ENCODE measurements at regions not wholly inside any gene's neighbourhood (a gene's known extent, or its start where the extent isn't known, plus 50 kb on each side); places are given as distances from the start of the nearest gene placed in this dataset.

- TF ChIP-seq, protein P1, sequence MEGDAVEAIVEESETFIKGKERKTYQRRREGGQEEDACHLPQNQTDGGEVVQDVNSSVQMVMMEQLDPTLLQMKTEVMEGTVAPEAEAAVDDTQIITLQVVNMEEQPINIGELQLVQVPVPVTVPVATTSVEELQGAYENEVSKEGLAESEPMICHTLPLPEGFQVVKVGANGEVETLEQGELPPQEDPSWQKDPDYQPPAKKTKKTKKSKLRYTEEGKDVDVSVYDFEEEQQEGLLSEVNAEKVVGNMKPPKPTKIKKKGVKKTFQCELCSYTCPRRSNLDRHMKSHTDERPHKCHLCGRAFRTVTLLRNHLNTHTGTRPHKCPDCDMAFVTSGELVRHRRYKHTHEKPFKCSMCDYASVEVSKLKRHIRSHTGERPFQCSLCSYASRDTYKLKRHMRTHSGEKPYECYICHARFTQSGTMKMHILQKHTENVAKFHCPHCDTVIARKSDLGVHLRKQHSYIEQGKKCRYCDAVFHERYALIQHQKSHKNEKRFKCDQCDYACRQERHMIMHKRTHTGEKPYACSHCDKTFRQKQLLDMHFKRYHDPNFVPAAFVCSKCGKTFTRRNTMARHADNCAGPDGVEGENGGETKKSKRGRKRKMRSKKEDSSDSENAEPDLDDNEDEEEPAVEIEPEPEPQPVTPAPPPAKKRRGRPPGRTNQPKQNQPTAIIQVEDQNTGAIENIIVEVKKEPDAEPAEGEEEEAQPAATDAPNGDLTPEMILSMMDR (IDR thresholded peaks at IDR 0.05), result no peak
- DNase-seq, result no peak
- H3K4me1 ChIP-seq, result no peaks in the 10 kb centered on the region
- no peak overlapping the region for H3K4me3 ChIP-seq
- intact Hi-C loops (cut with DNase I; ENCODE audit: low total_unique reads), result no loop called here
- no peak overlapping the region for H3K27ac ChIP-seq
- no peaks in the 10 kb centered on the region for H3K9me3 ChIP-seq
- H3K27me3 ChIP-seq, result no peaks in the 10 kb centered on the region
- H3K36me3 ChIP-seq, result no peaks in the 10 kb centered on the region
Observed at GRCh38 chr3:30085486-30085885, 520.9 kb upstream of the TGFBR2 start.

GRCh38 chr3:30091686-30092085, 514.7 kb upstream of the TGFBR2 start:
- intact Hi-C loops (cut with DNase I; ENCODE audit: low total_unique reads), result no loop called here
- no peaks in the 10 kb centered on the region for H3K36me3 ChIP-seq
- H3K9me3 ChIP-seq, result peaks cover 0 to 4% (median 0%) of the 10 kb centered on the region in 3 donors
- TF ChIP-seq, protein P1 (IDR thresholded peaks at IDR 0.05), result no peak
- H3K27me3 ChIP-seq, result no peaks in the 10 kb centered on the region
- H3K4me1 ChIP-seq, result no peaks in the 10 kb centered on the region
- no peak overlapping the region for H3K4me3 ChIP-seq
- no peak for DNase-seq
- H3K27ac ChIP-seq, result no peak overlapping the region

DNA sequence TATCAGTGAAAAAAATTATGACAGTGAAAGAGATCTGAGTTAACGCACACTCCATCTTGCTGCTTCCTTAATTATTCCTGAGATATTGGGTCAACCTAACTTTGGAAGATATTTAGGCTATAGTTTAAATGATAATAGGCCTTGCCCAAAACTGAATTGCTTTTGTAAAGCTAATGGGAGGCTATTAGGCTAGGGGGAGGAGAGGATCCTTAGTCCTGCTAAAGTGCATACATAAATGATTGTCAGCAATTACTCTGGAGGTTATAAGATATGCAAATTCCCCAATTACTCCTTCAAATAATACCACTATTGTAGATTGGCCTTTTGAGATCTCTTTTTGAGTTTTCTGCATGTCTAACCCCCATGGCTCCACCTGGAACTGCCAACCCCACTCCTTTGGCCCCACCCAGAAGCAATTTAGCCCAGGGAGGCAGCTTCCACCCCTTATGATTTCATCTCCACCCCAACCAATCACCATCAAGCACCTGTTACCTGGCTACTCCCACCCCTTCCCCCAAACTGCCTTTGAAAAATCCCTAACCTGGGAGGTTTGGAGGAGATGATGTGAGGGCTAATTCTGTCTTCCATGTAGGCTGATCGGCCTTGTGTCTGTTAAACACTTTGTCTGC, 509.3 kb upstream of the TGFBR2 start:
- Histone ChIP-seq H3K27ac (no peak overlapping the region), H3K27me3 (no peaks in the 10 kb centered on the region), H3K4me1 (no peaks in the 10 kb centered on the region), H3K4me3 (no peak overlapping the region), H3K36me3 (no peaks in the 10 kb centered on the region), H3K9me3 (peaks cover 0 to 4% (median 0%) of the 10 kb centered on the region in 3 donors)
- intact Hi-C loops (cut with DNase I; ENCODE audit: low total_unique reads), result no loop called here
- no peak for DNase-seq
- TF ChIP-seq, protein P1 (IDR thresholded peaks at IDR 0.05), result no peak

DNA sequence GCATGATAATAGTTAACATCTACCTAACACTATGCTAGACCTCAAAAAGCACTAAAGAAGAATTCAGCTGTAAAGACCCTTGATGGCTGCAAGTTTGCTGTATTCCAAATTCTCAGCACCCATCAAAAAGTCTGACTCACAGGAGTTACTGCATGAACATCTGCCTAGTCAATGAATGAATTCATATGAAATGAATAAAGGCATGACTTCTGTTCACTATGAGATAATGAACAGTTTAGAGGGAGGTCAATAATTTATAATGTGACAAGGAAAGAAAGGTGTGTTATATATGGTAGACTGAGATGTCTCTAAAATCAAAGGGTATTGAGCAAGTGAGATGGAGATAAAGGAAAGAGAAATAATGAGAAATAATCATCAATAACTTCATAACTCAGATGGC, 508.2 kb upstream of the TGFBR2 start:
- Histone ChIP-seq H3K9me3 (peaks cover 0 to 4% (median 0%) of the 10 kb centered on the region in 3 donors), H3K27me3 (no peaks in the 10 kb centered on the region), H3K4me1 (no peaks in the 10 kb centered on the region), H3K27ac (no peak overlapping the region), H3K4me3 (no peak overlapping the region), H3K36me3 (no peaks in the 10 kb centered on the region)
- intact Hi-C loops (cut with DNase I; ENCODE audit: low total_unique reads), result no loop called here
- TF ChIP-seq, protein P1 (IDR thresholded peaks at IDR 0.05), result no peak
- no peak for DNase-seq

GRCh38 chr3:30098653-30099455, 507.5 kb upstream of the TGFBR2 start:
- TF ChIP-seq, protein P1 (IDR thresholded peaks at IDR 0.05), result no peak
- H3K9me3 ChIP-seq, result peaks cover 0 to 4% (median 0%) of the 10 kb centered on the region in 3 donors
- no peaks in the 10 kb centered on the region for H3K4me1 ChIP-seq
- intact Hi-C loops (cut with DNase I; ENCODE audit: low total_unique reads), result no loop called here
- no peak for DNase-seq
- H3K27me3 ChIP-seq, result no peaks in the 10 kb centered on the region
- H3K36me3 ChIP-seq, result no peaks in the 10 kb centered on the region
- H3K4me3 ChIP-seq, result no peak overlapping the region
- no peak overlapping the region for H3K27ac ChIP-seq

Measured in tibial artery (tissue), 4 donors.